HFFc6 (cell line): ENCODE measurements at regions not wholly inside any gene's neighbourhood (a gene's known extent, or its start where the extent isn't known, plus 50 kb on each side); places are given as distances from the start of the nearest gene placed in this dataset.
"Not testable (repeated sequence)": the region's sequence is repeated elsewhere in the genome, so short reads cannot be mapped to it uniquely, and the experiment has no call there.

ENCODE experiments used
- DNase-seq: peaks from one replicate; pipeline ENCODE4 v3.0.0-alpha.2; 2018
- H3K27ac Mint-ChIP-seq: 2 replicates; pipeline ENCODE4 v1.8.0; 2020; ENCODE audit warnings: mild to moderate bottlenecking, mixed read lengths
- H3K27me3 Mint-ChIP-seq: 2 replicates; pipeline ENCODE4 v1.8.0; 2021; ENCODE audit warnings: mild to moderate bottlenecking, moderate library complexity, mixed read lengths; ENCODE audit not compliant: insufficient read depth
- H3K36me3 Mint-ChIP-seq: 2 replicates; pipeline ENCODE4 v1.8.0; 2021; ENCODE audit warnings: low read depth, mixed read lengths
- H3K4me1 Mint-ChIP-seq: 2 replicates; pipeline ENCODE4 v1.8.0; 2020; ENCODE audit warnings: low read depth, mixed read lengths
- H3K4me3 Mint-ChIP-seq: 2 replicates; pipeline ENCODE4 v1.8.0; 2020; ENCODE audit warnings: mild to moderate bottlenecking, moderate library complexity, mixed read lengths
- H3K9me3 Mint-ChIP-seq: 2 replicates; pipeline ENCODE4 v1.8.0; 2020; ENCODE audit warnings: mild to moderate bottlenecking, mixed read lengths
- CTCF ChIP-seq: fragments of 200-600 bp; sonication (generic); IDR thresholded peaks from 2 replicates; pipeline ENCODE4 v1.5.0; 2021; ENCODE audit warnings: antibody characterized with exemption, mild to moderate bottlenecking

- H3K36me3 Mint-ChIP-seq: peaks cover 21% of the 10 kb centered on the region
- DNase-seq: no peak
- no peak for TF ChIP-seq CTCF
- H3K4me1 Mint-ChIP-seq: peaks cover 10% of the 10 kb centered on the region
- H3K9me3 Mint-ChIP-seq: peaks cover 12% of the 10 kb centered on the region
- H3K27ac Mint-ChIP-seq: no peak overlapping the region
- no peak overlapping the region for H3K4me3 Mint-ChIP-seq
- H3K27me3 Mint-ChIP-seq: no peaks in the 10 kb centered on the region; the same call in 1 of the 2 replicates
Observed at GRCh38 chr4:150021483-150021882, 56.8 kb upstream of the DCLK2 start.

GRCh38 chr4:150023489-150023888, 54.8 kb upstream of the DCLK2 start:
- peaks cover 26% of the 10 kb centered on the region for H3K36me3 Mint-ChIP-seq
- no peak overlapping the region for H3K27ac Mint-ChIP-seq
- peaks cover 10% of the 10 kb centered on the region for H3K4me1 Mint-ChIP-seq
- H3K9me3 Mint-ChIP-seq: peaks cover 28% of the 10 kb centered on the region
- TF ChIP-seq CTCF: no peak
- no peak for DNase-seq
- no peaks in the 10 kb centered on the region; the same call in 1 of the 2 replicates for H3K27me3 Mint-ChIP-seq
- no peak overlapping the region for H3K4me3 Mint-ChIP-seq

GRCh38 chr4:150026987-150027386, 51.3 kb upstream of the DCLK2 start:
- not testable (repeated sequence) for H3K27ac Mint-ChIP-seq, H3K4me3 Mint-ChIP-seq, DNase-seq, H3K4me1 Mint-ChIP-seq, H3K27me3 Mint-ChIP-seq
- peaks cover 16% of the 10 kb centered on the region for H3K36me3 Mint-ChIP-seq
- peaks cover 21% of the 10 kb centered on the region for H3K9me3 Mint-ChIP-seq
